ENCODE measurements at regions not wholly inside any gene's neighbourhood (a gene's known extent, or its start where the extent isn't known, plus 50 kb on each side); places are given as distances from the start of the nearest gene placed in this dataset.

GRCh38 chr13:73902847-73903246 is 231.4 kb downstream of the KLF12 start:
- Mint-ChIP-seq H3K27ac (no peak overlapping the region), H3K36me3 (ENCODE audit: low read depth) (peaks cover 2% of the 10 kb centered on the region)
- no peak for ATAC-seq

DNA sequence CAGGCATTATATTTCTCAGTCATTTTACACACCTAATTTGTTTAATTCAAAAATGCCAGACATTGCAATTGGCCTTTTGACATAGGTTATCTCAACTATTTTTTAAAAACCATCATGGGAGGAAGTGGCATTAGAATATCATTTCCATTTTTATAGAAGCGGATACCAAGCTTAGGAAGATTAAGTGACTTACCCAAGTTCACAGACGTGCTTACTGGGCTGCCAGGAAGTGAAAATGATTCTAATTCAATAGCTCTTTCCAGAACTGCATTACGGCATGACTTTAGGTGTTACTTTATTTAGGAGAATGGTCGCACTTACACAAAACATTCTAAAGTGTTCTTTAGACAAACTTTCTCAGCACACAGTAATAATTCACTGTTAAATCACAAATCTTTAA is 231.9 kb downstream of the KLF12 start:
- Mint-ChIP-seq H3K4me3 (no peak overlapping the region), H3K4me1 (ENCODE audit: low read depth) (no peaks in the 10 kb centered on the region), H3K27ac (no peak overlapping the region), H3K36me3 (ENCODE audit: low read depth) (peaks cover 2% of the 10 kb centered on the region), H3K27me3 (ENCODE audit: low read depth) (no peaks in the 10 kb centered on the region), H3K9me3 (ENCODE audit: insufficient read depth) (no peaks in the 10 kb centered on the region)
- POLR2A ChIA-PET: no interaction called here
- CTCF ChIA-PET: no interaction called here
- ATAC-seq: no peak
- DNase-seq: no peak

More at GRCh38 chr13:73902847-73903246, 231.4 kb downstream of the KLF12 start:
- CTCF ChIA-PET: interaction anchor here (0.5 kb wide), 1 partner anchor 497 kb away, joined by 4 read pairs; no protein-coding TSS in a partner anchor
- Mint-ChIP-seq H3K9me3 (ENCODE audit: insufficient read depth) (no peaks in the 10 kb centered on the region), H3K27me3 (ENCODE audit: low read depth) (no peaks in the 10 kb centered on the region), H3K4me1 (ENCODE audit: low read depth) (no peaks in the 10 kb centered on the region), H3K4me3 (no peak overlapping the region)
- no peak for DNase-seq
- POLR2A ChIA-PET: no interaction called here

DNA sequence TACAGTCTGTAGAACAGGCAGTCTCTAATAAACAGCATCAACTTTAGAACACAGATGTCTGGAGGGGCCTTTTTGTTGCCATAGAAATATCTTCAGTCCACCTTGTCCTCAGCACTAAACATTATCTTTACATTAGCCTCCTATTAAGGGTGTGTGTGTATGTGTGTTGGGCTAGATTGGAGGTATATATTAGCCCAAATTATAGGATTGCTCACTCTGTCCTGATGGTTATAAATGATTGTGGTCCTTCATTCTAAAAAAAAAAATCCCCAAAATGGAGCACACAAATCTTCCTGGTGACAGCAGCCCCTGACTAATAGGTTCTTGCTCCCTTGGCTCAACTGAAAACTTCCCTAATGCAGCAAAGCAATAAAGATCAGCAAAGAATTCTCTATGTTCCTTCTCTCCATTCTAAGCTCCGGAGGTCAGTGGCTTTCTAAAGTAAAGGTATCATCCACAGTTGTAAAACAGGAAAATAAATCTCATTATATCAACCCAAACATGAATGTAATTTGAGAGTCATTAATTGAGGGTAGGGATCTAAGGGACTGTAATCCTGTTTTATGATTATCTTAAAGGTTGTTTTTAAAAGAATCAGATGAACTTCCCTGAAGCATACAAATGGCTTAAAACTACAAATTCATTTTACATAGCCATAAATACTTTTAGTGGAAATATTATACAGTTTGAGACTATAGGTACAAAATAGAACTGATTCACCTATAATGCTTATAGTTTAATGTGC is 232.7 kb downstream of the KLF12 start:
- ATAC-seq (no peak), DNase-seq (no peak)
- Mint-ChIP-seq H3K9me3 (ENCODE audit: insufficient read depth) (no peaks in the 10 kb centered on the region), H3K4me3 (no peak overlapping the region), H3K27ac (no peak overlapping the region), H3K36me3 (ENCODE audit: low read depth) (peaks cover 2% of the 10 kb centered on the region), H3K27me3 (ENCODE audit: low read depth) (no peaks in the 10 kb centered on the region), H3K4me1 (ENCODE audit: low read depth) (no peaks in the 10 kb centered on the region)
- ChIA-PET CTCF (no interaction called here), POLR2A (no interaction called here)

DNA sequence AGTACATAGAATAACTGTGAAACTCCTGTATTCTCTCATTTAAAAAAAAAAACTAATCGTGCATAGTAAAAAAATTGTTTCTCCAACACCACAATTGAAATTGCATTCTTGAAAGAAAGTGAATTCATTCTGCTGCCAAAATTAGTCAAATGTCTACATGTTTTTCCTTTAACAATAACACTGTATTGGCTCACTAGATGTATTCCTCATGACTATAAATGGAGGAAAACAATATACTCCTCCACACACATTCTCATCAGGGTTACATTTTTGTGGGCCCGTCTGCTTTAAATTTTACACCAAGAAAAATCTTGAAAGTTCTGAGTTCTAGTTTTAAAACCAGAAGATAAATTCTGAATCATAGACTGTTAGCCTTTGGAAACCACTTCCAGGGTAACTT is 233.6 kb downstream of the KLF12 start:
- Mint-ChIP-seq H3K4me1 (ENCODE audit: low read depth) (no peaks in the 10 kb centered on the region), H3K36me3 (ENCODE audit: low read depth) (peaks cover 2% of the 10 kb centered on the region), H3K9me3 (ENCODE audit: insufficient read depth) (no peaks in the 10 kb centered on the region), H3K27ac (no peak overlapping the region), H3K4me3 (no peak overlapping the region), H3K27me3 (ENCODE audit: low read depth) (no peaks in the 10 kb centered on the region)
- CTCF ChIA-PET: no interaction called here
- POLR2A ChIA-PET: no interaction called here
- DNase-seq (no peak), ATAC-seq (no peak)

DNA sequence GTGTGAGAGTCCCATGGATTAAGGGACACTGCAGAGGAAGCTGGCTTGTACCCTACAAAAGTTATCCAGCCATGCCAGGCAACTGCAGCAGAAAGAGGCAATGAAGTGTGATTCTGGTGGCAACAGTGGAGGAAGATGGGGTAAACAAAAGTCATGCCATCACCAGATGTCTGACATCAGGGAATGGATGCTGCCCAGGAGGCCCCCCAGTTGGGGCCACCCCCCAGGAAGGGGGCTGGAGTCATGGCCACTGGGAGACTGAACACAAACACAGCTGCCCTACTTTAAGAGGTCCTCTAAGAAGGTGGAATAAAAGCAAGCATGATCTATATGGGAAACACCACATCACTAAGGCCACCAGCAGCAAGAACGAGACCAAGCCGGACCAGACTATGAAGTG is 235.3 kb downstream of the KLF12 start:
- H3K27ac Mint-ChIP-seq: no peak overlapping the region
- ChIA-PET CTCF (no interaction called here), POLR2A (no interaction called here)
- no peak overlapping the region for H3K4me3 Mint-ChIP-seq
- DNase-seq: no peak
- H3K9me3 Mint-ChIP-seq (ENCODE audit: insufficient read depth): no peaks in the 10 kb centered on the region
- no peak for ATAC-seq
- no peaks in the 10 kb centered on the region for H3K4me1 Mint-ChIP-seq (ENCODE audit: low read depth)
- no peaks in the 10 kb centered on the region for H3K27me3 Mint-ChIP-seq (ENCODE audit: low read depth)
- H3K36me3 Mint-ChIP-seq (ENCODE audit: low read depth): peaks cover 1% of the 10 kb centered on the region

DNA sequence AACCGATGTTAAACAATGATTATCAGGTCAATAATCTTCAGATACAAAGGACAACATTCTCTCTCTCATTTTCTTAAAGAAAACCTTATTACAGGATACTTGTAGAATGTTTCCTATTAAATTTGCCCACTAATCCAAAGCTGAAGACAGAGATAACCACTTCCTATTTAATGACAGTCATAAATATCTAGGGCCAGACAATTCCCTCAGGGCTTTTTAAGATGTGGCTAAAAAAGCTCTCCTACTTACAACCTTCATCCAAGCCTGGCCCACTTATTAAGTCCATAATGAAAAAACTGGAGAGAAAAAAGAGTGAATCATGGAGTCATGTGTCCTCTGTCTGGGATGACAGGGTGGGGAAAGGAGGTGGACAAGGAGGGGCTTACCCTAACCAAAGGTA is 235.9 kb downstream of the KLF12 start:
- H3K27ac Mint-ChIP-seq: no peak overlapping the region
- no peak overlapping the region for H3K4me3 Mint-ChIP-seq
- no peaks in the 10 kb centered on the region for H3K4me1 Mint-ChIP-seq (ENCODE audit: low read depth)
- CTCF ChIA-PET: no interaction called here
- H3K36me3 Mint-ChIP-seq (ENCODE audit: low read depth): no peaks in the 10 kb centered on the region
- H3K27me3 Mint-ChIP-seq (ENCODE audit: low read depth): no peaks in the 10 kb centered on the region
- POLR2A ChIA-PET: no interaction called here
- DNase-seq (no peak), ATAC-seq (no peak)
- no peaks in the 10 kb centered on the region for H3K9me3 Mint-ChIP-seq (ENCODE audit: insufficient read depth)

DNA sequence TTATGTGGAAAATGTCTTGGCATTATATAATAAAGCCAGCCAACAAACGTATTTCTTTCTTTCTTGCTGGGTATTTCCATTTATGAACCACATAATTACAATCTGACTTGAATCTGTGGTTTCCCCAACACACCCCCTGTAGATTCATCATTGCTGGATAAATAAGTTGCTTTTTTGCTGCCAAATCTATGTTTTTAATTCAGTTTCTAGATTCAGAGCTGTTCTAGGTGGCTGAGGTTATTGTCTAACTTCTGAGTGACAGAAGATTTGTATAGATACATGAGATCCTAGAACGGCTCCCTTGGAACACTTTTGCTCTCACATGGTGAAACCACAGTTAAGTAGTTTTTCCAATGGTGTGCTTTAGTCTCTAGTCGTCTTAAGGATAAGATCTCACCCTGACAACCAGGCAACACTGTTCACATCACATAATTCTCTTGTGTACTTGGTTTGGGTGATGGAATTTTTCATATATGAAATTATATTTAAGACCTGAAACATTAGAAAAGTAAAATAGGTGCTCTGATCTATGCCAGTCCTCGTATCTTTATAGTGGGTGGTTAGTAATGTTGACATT is 239.1 kb downstream of the KLF12 start:
- H3K4me1 Mint-ChIP-seq (ENCODE audit: low read depth): no peaks in the 10 kb centered on the region
- no peak overlapping the region for H3K4me3 Mint-ChIP-seq
- no peak for ATAC-seq

DNA sequence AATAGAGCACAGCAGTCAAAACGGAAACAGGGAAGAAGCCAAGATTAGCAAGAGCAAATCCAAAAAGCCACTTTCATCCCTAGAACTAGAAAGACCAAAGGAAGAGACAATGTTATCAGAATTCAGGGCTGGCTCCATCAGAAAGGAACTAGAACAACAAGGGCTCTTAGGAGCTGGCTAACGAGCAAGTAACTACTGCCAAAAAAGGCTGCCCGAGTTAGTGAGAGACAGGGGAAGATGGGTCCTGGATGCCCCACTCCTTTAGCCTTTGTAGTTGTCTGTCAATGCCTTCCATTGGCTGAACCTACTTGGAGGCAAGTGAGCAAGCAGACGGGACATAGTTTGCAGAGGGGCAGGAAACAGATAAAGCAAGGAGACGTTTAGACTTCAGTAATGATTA is 240.4 kb downstream of the KLF12 start:
- no peaks in the 10 kb centered on the region for H3K4me1 Mint-ChIP-seq (ENCODE audit: low read depth)
- H3K27me3 Mint-ChIP-seq (ENCODE audit: low read depth): no peaks in the 10 kb centered on the region
- H3K4me3 Mint-ChIP-seq: no peak overlapping the region
- peaks cover under 1% of the 10 kb centered on the region for H3K36me3 Mint-ChIP-seq (ENCODE audit: low read depth)
- no peak for ATAC-seq
- CTCF ChIA-PET: no interaction called here
- POLR2A ChIA-PET: no interaction called here
- H3K27ac Mint-ChIP-seq: no peak overlapping the region
- no peaks in the 10 kb centered on the region for H3K9me3 Mint-ChIP-seq (ENCODE audit: insufficient read depth)
- no peak for DNase-seq

More for the DNA sequence above, 239.1 kb downstream of the KLF12 start:
- H3K9me3 Mint-ChIP-seq (ENCODE audit: insufficient read depth): no peaks in the 10 kb centered on the region
- no peaks in the 10 kb centered on the region for H3K36me3 Mint-ChIP-seq (ENCODE audit: low read depth)
- ChIA-PET POLR2A (no interaction called here), CTCF (no interaction called here)
- no peaks in the 10 kb centered on the region for H3K27me3 Mint-ChIP-seq (ENCODE audit: low read depth)
- no peak for DNase-seq
- H3K27ac Mint-ChIP-seq: no peak overlapping the region

- ChIA-PET CTCF (no interaction called here), POLR2A (no interaction called here)
- Mint-ChIP-seq H3K27ac (no peak overlapping the region), H3K27me3 (ENCODE audit: low read depth) (no peaks in the 10 kb centered on the region), H3K36me3 (ENCODE audit: low read depth) (peaks cover 5% of the 10 kb centered on the region), H3K4me1 (ENCODE audit: low read depth) (no peaks in the 10 kb centered on the region), H3K9me3 (ENCODE audit: insufficient read depth) (no peaks in the 10 kb centered on the region), H3K4me3 (no peak overlapping the region)
- no peak for DNase-seq
- no peak for ATAC-seq
Measured at GRCh38 chr13:73891805-73892204, 242.4 kb downstream of the KLF12 start.

DNA sequence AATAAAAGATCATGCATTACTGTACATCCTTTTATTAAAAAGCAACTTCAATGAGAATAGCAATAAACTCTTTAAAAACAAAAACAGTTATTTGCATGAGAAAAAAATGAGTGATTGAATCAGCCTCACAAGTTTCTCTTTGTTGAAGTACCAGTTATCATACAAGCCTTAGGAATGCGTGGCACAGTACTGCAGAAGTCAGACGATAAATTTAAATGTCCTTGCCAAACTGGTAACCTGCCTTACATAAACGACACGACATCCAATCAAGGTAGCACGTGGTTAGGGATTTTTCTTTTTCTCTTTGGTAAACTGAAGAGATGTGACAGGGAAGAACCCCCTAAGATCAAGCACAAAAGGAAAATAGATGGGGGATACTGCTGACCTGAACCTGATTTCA is 251.0 kb downstream of the KLF12 start:
- Mint-ChIP-seq H3K4me3 (no peak overlapping the region), H3K27me3 (ENCODE audit: low read depth) (no peaks in the 10 kb centered on the region), H3K4me1 (ENCODE audit: low read depth) (no peaks in the 10 kb centered on the region), H3K27ac (no peak overlapping the region), H3K36me3 (ENCODE audit: low read depth) (peaks cover 29% of the 10 kb centered on the region), H3K9me3 (ENCODE audit: insufficient read depth) (peaks cover 16% of the 10 kb centered on the region)
- ChIA-PET CTCF (no interaction called here), POLR2A (no interaction called here)
- ATAC-seq (no peak), DNase-seq (no peak)

- Mint-ChIP-seq H3K27ac (no peak overlapping the region), H3K36me3 (ENCODE audit: low read depth) (peaks cover 22% of the 10 kb centered on the region), H3K27me3 (ENCODE audit: low read depth) (no peaks in the 10 kb centered on the region), H3K4me1 (ENCODE audit: low read depth) (no peaks in the 10 kb centered on the region), H3K9me3 (ENCODE audit: insufficient read depth) (peaks cover 15% of the 10 kb centered on the region), H3K4me3 (no peak overlapping the region)
- POLR2A ChIA-PET: no interaction called here
- ATAC-seq (no peak), DNase-seq (no peak)
- CTCF ChIA-PET: no interaction called here
Measured at GRCh38 chr13:73880365-73880764, 253.8 kb downstream of the KLF12 start.

GRCh38 chr13:73879346-73880015 is 254.7 kb downstream of the KLF12 start:
- peaks cover 13% of the 10 kb centered on the region for H3K9me3 Mint-ChIP-seq (ENCODE audit: insufficient read depth)
- DNase-seq (no peak), ATAC-seq (no peak)
- no peak overlapping the region for H3K27ac Mint-ChIP-seq
- H3K4me3 Mint-ChIP-seq: no peak overlapping the region
- no peaks in the 10 kb centered on the region for H3K4me1 Mint-ChIP-seq (ENCODE audit: low read depth)
- CTCF ChIA-PET: no interaction called here
- POLR2A ChIA-PET: no interaction called here
- no peaks in the 10 kb centered on the region for H3K27me3 Mint-ChIP-seq (ENCODE audit: low read depth)
- H3K36me3 Mint-ChIP-seq (ENCODE audit: low read depth): peaks cover 19% of the 10 kb centered on the region
